HPDE6-E6E7 (cell line): ENCODE measurements at regions not wholly inside any gene's neighbourhood (a gene's known extent, or its start where the extent isn't known, plus 50 kb on each side); places are given as distances from the start of the nearest gene placed in this dataset.

Source experiments
- DNase-seq: peaks from one replicate; pipeline ENCODE4 v3.0.0; 2011; ENCODE audit warnings: missing footprints; ENCODE audit errors: extremely low spot score

- no peak for DNase-seq
Measured at GRCh38 chr2:240357641-240358012, 77.8 kb upstream of the GPC1 start.

GRCh38 chr2:240358080-240358479, 77.4 kb upstream of the GPC1 start:
- DNase-seq = no peak

- DNase-seq = no peak
Measured at GRCh38 chr2:240358821-240359397, 76.6 kb upstream of the GPC1 start.

GRCh38 chr2:240359695-240360094, 75.8 kb upstream of the GPC1 start:
- no peak for DNase-seq

GRCh38 chr2:240360645-240361475, 74.6 kb upstream of the GPC1 start:
- DNase-seq = no peak

GRCh38 chr2:240362216-240362755, 73.2 kb upstream of the GPC1 start:
- no peak for DNase-seq

- DNase-seq = no peak
Measured at GRCh38 chr2:240362826-240363745, 72.4 kb upstream of the GPC1 start.

GRCh38 chr2:240363746-240364581, 71.5 kb upstream of the GPC1 start:
- DNase-seq = no peak

- no peak for DNase-seq
Measured at GRCh38 chr2:240364582-240364960, 70.9 kb upstream of the GPC1 start.

- no peak for DNase-seq
Measured at GRCh38 chr2:240364961-240365775, 70.3 kb upstream of the GPC1 start.

GRCh38 chr2:240365971-240366471, 69.4 kb upstream of the GPC1 start:
- no peak for DNase-seq

- no peak for DNase-seq
Measured at GRCh38 chr2:240366901-240367300, 68.6 kb upstream of the GPC1 start.

GRCh38 chr2:240367721-240368120, 67.7 kb upstream of the GPC1 start:
- DNase-seq = no peak

GRCh38 chr2:240368781-240369331, 66.6 kb upstream of the GPC1 start:
- DNase-seq = peak; percentile 10

- no peak for DNase-seq
Measured at GRCh38 chr2:240369335-240369734, 66.1 kb upstream of the GPC1 start.

- DNase-seq = peak; percentile 99
Measured at GRCh38 chr2:240369801-240370585, 65.5 kb upstream of the GPC1 start.

- no peak for DNase-seq
Measured at GRCh38 chr2:240371129-240372000, 64.1 kb upstream of the GPC1 start.

GRCh38 chr2:240372101-240372500, 63.4 kb upstream of the GPC1 start:
- DNase-seq = no peak
